CD4-positive, alpha-beta T cell (primary cell): ENCODE measurements at regions not wholly inside any gene's neighbourhood (a gene's known extent, or its start where the extent isn't known, plus 50 kb on each side); places are given as distances from the start of the nearest gene placed in this dataset.

Experiments
- ATAC-seq: fragments of 200-7000 bp; cut with Tn5 transposase; one replicate; pipeline ENCODE4 v1.10.0; 2022; ENCODE audit warnings: mild to moderate bottlenecking; ENCODE audit not compliant: poor library complexity
- CTCF ChIA-PET: fragments of 350-600 bp; sonication (Branson Sonifier 250); formaldehyde crosslinking; loops from one replicate; lab custom pipeline; 2021; ENCODE audit warnings: antibody characterized with exemption, inconsistent platforms; lab: Charles Lee
- POLR2A ChIA-PET: fragments of 350-600 bp; sonication (Branson Sonifier 250); formaldehyde crosslinking; loops from one replicate; lab custom pipeline; 2021; ENCODE audit warnings: antibody characterized with exemption, inconsistent platforms; lab: Charles Lee
- DNase-seq, 14 experiments: peaks; one replicate each; pipeline ENCODE4 v3.0.0-alpha.2; 2013 to 2020; ENCODE audit warnings: mixed read lengths in 2 of 14
- H3K27ac ChIP-seq, 2 donors: one replicate each; pipeline versions ENCODE4 v1.5.1 to v1.7.0; 2013; ENCODE audit warnings: low read length in 2 of 2, low read depth in 1 of 2, mild to moderate bottlenecking in 1 of 2
- H3K27me3 ChIP-seq, 2 experiments: 1 replicate in 1 of 2; 2 replicates in 1 of 2; pipeline versions ENCODE4 v1.6.1 to v1.7.0; 2013; ENCODE audit warnings: low read length in 2 of 2, control low read depth in 1 of 2, mild to moderate bottlenecking in 1 of 2, moderate library complexity in 1 of 2; ENCODE audit not compliant: insufficient read depth in 2 of 2, control insufficient read depth in 1 of 2
- H3K36me3 ChIP-seq: one replicate; pipeline ENCODE4 v1.6.1; 2013; ENCODE audit warnings: low read length, control low read depth; ENCODE audit not compliant: insufficient read depth
- H3K4me1 ChIP-seq: one replicate; pipeline ENCODE4 v1.6.1; 2013; ENCODE audit warnings: low read length, control low read depth; ENCODE audit not compliant: insufficient read depth
- H3K4me3 ChIP-seq: one replicate; pipeline ENCODE4 v1.5.1; 2013; ENCODE audit warnings: mild to moderate bottlenecking, low read length, moderate library complexity
- H3K9me3 ChIP-seq, 2 experiments: 1 replicate in 1 of 2; 2 replicates in 1 of 2; pipeline versions ENCODE4 v1.6.1 to v1.7.0; 2013; ENCODE audit warnings: low read length in 2 of 2, mild to moderate bottlenecking in 2 of 2, control low read depth in 1 of 2, moderate library complexity in 1 of 2; ENCODE audit not compliant: control insufficient read depth in 1 of 2, insufficient read depth in 1 of 2
- H3K27ac Mint-ChIP-seq: one replicate; pipeline ENCODE4 v1.8.0; 2020; ENCODE audit warnings: mixed read lengths
- H3K27me3 Mint-ChIP-seq: one replicate; pipeline ENCODE4 v1.8.0; 2021; ENCODE audit warnings: mixed read lengths
- H3K36me3 Mint-ChIP-seq: one replicate; pipeline ENCODE4 v1.8.0; 2021; ENCODE audit warnings: low read depth, mixed read lengths
- H3K4me1 Mint-ChIP-seq: one replicate; pipeline ENCODE4 v1.8.0; 2021; ENCODE audit warnings: low read depth, mixed read lengths
- H3K4me3 Mint-ChIP-seq: one replicate; pipeline ENCODE4 v1.8.0; 2020; ENCODE audit warnings: mild to moderate bottlenecking, mixed read lengths
- H3K9me3 Mint-ChIP-seq: one replicate; pipeline ENCODE4 v1.8.0; 2020; ENCODE audit warnings: mixed read lengths
- CTCF ChIP-seq: fragments of 200-600 bp; IDR thresholded peaks from one replicate; pipeline ENCODE4 v1.8.0; 2022; ENCODE audit warnings: antibody characterized with exemption, mild to moderate bottlenecking
- intact Hi-C, 2 experiments: fragments of 100-400 bp; cut with DNase I in 1 of 2; cut with micrococcal nuclease in 1 of 2; formaldehyde crosslinking; loops; one replicate each; pipeline versions ENCODE4 v1.15.1 to v1.9.0; 2023 to 2025; cut with DNase I, micrococcal nuclease

GRCh38 chr6:1068905-1069304 lies 243.0 kb upstream of the FOXQ1 start:
- H3K4me3 Mint-ChIP-seq, result no peak overlapping the region
- ATAC-seq (no peak), DNase-seq (no peak)
- ChIA-PET POLR2A (no interaction called here), CTCF (no interaction called here)
- intact Hi-C loops, result no loop called here
- no peak overlapping the region for H3K27ac Mint-ChIP-seq
- H3K27me3 Mint-ChIP-seq, result peaks cover 26% of the 10 kb centered on the region
- H3K36me3 Mint-ChIP-seq, result no peaks in the 10 kb centered on the region
- Histone ChIP-seq H3K4me1 (no peaks in the 10 kb centered on the region), H3K4me3 (no peak overlapping the region), H3K27me3 (peaks cover 6 to 8% of the 10 kb centered on the region in 2 experiments), H3K9me3 (no peaks in the 10 kb centered on the region), H3K36me3 (no peaks in the 10 kb centered on the region), H3K27ac (no peak overlapping the region)
- H3K4me1 Mint-ChIP-seq, result no peaks in the 10 kb centered on the region
- TF ChIP-seq CTCF, result no peak
- H3K9me3 Mint-ChIP-seq, result no peaks in the 10 kb centered on the region

GRCh38 chr6:1068068-1068467 lies 243.8 kb upstream of the FOXQ1 start:
- ATAC-seq (no peak), DNase-seq (no peak)
- H3K4me1 ChIP-seq, result no peaks in the 10 kb centered on the region
- peaks cover 6 to 8% of the 10 kb centered on the region in 2 experiments for H3K27me3 ChIP-seq
- H3K36me3 ChIP-seq, result no peaks in the 10 kb centered on the region
- ChIA-PET CTCF (no interaction called here), POLR2A (no interaction called here)
- H3K27ac ChIP-seq, result no peak overlapping the region
- H3K27me3 Mint-ChIP-seq, result peaks cover 26% of the 10 kb centered on the region
- no peak for TF ChIP-seq CTCF
- no peak overlapping the region for H3K4me3 ChIP-seq
- H3K36me3 Mint-ChIP-seq, result no peaks in the 10 kb centered on the region
- no peaks in the 10 kb centered on the region for H3K4me1 Mint-ChIP-seq
- no peaks in the 10 kb centered on the region for H3K9me3 Mint-ChIP-seq
- H3K9me3 ChIP-seq, result no peaks in the 10 kb centered on the region
- no peak overlapping the region for H3K4me3 Mint-ChIP-seq
- intact Hi-C loops, result no loop called here
- no peak overlapping the region for H3K27ac Mint-ChIP-seq

- ChIA-PET CTCF (no interaction called here), POLR2A (no interaction called here)
- ATAC-seq (no peak), DNase-seq (no peak)
- Histone ChIP-seq H3K27me3 (peaks cover 6 to 8% of the 10 kb centered on the region in 2 experiments), H3K27ac (no peak overlapping the region), H3K9me3 (no peaks in the 10 kb centered on the region), H3K4me1 (no peaks in the 10 kb centered on the region), H3K36me3 (no peaks in the 10 kb centered on the region), H3K4me3 (no peak overlapping the region)
- Mint-ChIP-seq H3K27ac (no peak overlapping the region), H3K4me3 (no peak overlapping the region), H3K9me3 (no peaks in the 10 kb centered on the region), H3K27me3 (peaks cover 26% of the 10 kb centered on the region), H3K36me3 (no peaks in the 10 kb centered on the region), H3K4me1 (no peaks in the 10 kb centered on the region)
- intact Hi-C loops, result no loop called here
- TF ChIP-seq CTCF, result no peak
These were observed 244.6 kb upstream of the FOXQ1 start for GRCh38 chr6:1067346-1067745.
